RWPE2 (cell line): ENCODE measurements at regions not wholly inside any gene's neighbourhood (a gene's known extent, or its start where the extent isn't known, plus 50 kb on each side); places are given as distances from the start of the nearest gene placed in this dataset.

Source experiments
- ATAC-seq: fragments of 200-7000 bp; cut with Tn5 transposase; 3 replicates; pipeline ENCODE4 v1.9.1; 2021; ENCODE audit warnings: low read depth
- DNase-seq: peaks from one replicate; pipeline ENCODE4 v3.0.0-alpha.2; 2020; ENCODE audit warnings: low spot score
- H3K27ac ChIP-seq: fragments of 450-650 bp; 2 replicates; pipeline ENCODE4 v1.5.1; 2017; ENCODE audit warnings: mild to moderate bottlenecking; ENCODE audit not compliant: poor library complexity, severe bottlenecking
- H3K27me3 ChIP-seq: fragments of 250-450 bp; sonication (Bioruptor Pico); 2 replicates; pipeline ENCODE4 v1.5.1; 2021; ENCODE audit warnings: mild to moderate bottlenecking, moderate library complexity; ENCODE audit not compliant: insufficient read depth, poor library complexity, severe bottlenecking
- H3K36me3 ChIP-seq: fragments of 250-450 bp; sonication (Bioruptor Pico); 2 replicates; pipeline ENCODE4 v1.5.1; 2020; ENCODE audit warnings: low read depth, mild to moderate bottlenecking, moderate library complexity
- H3K4me1 ChIP-seq: fragments of 250-450 bp; sonication (Bioruptor Pico); 2 replicates; pipeline ENCODE4 v1.5.1; 2021; ENCODE audit warnings: mild to moderate bottlenecking, moderate library complexity; ENCODE audit not compliant: insufficient read depth, poor library complexity, severe bottlenecking
- H3K4me3 ChIP-seq: fragments of 250-450 bp; sonication (Bioruptor Pico); 2 replicates; pipeline ENCODE4 v1.5.1; 2021; ENCODE audit warnings: mild to moderate bottlenecking, moderate library complexity; ENCODE audit not compliant: severe bottlenecking
- H3K9me3 ChIP-seq: fragments of 250-450 bp; sonication (Bioruptor Pico); 2 replicates; pipeline ENCODE4 v1.5.1; 2021; ENCODE audit warnings: mild to moderate bottlenecking, moderate library complexity; ENCODE audit not compliant: severe bottlenecking
- TF ChIP-seq, protein P1 (sequence below): fragments of 450-650 bp; IDR thresholded peaks from one replicate; pipeline ENCODE4 v1.5.1; 2017; ENCODE audit warnings: mild to moderate bottlenecking, moderate library complexity; ENCODE audit not compliant: poor library complexity, severe bottlenecking

DNA sequence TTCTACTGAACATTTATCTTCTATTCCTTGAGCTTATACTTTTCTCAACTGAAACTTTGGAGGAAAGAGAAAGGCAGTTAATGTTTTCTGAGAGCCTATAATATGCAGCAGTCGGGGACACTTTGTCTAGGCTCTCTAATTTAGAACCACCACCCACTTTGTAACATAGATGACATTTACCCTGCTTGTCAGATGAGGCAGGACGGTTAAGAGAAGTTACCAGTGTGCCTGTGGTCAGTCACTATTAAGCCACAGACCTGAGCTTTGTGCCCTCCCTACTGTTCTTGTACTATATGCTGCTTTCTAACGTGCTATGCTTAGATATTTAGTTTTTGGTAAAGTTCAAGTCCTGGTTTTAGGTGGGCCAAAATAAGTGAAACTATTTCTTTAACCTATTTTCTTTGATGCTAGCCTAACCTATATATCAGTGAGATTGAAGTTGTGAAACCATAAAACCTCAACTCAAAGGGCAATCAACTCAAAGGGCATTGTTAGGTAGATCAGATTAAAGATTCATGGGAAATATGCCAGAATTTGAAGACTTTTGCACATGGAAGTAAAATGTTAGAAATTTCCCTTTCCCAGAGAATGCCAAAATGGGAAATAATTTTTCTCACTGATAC lies 156.5 kb upstream of the AGR3 start:
- Histone ChIP-seq H3K4me1 (peaks cover 28% of the 10 kb centered on the region), H3K9me3 (no peaks in the 10 kb centered on the region), H3K27ac (no peak overlapping the region), H3K4me3 (no peak overlapping the region), H3K27me3 (no peaks in the 10 kb centered on the region), H3K36me3 (no peaks in the 10 kb centered on the region)
- DNase-seq (no peak), ATAC-seq (no peak)
- TF ChIP-seq, protein P1, sequence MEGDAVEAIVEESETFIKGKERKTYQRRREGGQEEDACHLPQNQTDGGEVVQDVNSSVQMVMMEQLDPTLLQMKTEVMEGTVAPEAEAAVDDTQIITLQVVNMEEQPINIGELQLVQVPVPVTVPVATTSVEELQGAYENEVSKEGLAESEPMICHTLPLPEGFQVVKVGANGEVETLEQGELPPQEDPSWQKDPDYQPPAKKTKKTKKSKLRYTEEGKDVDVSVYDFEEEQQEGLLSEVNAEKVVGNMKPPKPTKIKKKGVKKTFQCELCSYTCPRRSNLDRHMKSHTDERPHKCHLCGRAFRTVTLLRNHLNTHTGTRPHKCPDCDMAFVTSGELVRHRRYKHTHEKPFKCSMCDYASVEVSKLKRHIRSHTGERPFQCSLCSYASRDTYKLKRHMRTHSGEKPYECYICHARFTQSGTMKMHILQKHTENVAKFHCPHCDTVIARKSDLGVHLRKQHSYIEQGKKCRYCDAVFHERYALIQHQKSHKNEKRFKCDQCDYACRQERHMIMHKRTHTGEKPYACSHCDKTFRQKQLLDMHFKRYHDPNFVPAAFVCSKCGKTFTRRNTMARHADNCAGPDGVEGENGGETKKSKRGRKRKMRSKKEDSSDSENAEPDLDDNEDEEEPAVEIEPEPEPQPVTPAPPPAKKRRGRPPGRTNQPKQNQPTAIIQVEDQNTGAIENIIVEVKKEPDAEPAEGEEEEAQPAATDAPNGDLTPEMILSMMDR = no peak

DNA sequence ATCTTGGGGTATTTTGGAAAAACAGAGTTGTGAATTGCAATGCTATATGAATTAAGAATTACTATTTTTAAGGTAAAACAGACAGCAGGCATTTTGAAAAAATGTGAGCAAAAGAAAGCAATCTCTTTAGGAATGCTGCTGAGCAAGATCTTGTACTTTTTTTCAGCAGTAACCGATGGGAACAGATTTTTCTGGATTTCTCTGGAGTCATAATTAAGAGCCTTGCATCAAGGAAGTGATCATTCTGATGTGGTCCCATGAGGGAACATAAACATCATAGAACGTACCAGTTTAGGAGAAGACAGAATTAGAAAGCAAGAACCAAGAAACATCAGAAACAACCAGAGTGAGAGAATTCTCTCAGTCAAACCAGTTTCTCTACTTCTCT lies 157.0 kb upstream of the AGR3 start:
- Histone ChIP-seq H3K4me1 (peaks cover 28% of the 10 kb centered on the region), H3K9me3 (no peaks in the 10 kb centered on the region), H3K27me3 (no peaks in the 10 kb centered on the region), H3K27ac (no peak overlapping the region), H3K4me3 (no peak overlapping the region), H3K36me3 (no peaks in the 10 kb centered on the region)
- TF ChIP-seq, protein P1 = no peak
- DNase-seq = no peak
- no peak for ATAC-seq

DNA sequence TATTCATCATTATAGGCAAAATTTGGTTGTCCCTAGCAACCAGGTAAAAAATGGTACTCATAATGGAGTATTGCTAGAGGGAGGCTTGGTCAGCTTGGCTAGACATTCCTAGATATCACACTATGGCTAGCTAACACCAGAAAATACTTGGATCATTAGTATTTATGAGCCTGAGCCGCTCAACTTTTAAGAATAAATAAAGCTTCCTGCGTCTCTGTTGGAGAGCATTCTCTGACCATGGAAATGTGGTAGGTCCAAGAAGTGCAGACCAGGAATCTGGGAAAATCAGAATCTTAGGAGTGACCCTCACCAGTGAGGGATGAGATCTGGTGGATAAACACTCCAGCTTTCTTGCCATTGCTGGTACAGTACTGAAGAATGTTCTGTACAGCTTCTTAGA lies 157.6 kb upstream of the AGR3 start:
- no peak overlapping the region for H3K27ac ChIP-seq
- H3K27me3 ChIP-seq = no peaks in the 10 kb centered on the region
- no peak overlapping the region for H3K4me3 ChIP-seq
- H3K4me1 ChIP-seq = peaks cover 28% of the 10 kb centered on the region
- DNase-seq (no peak), ATAC-seq (no peak)
- H3K36me3 ChIP-seq = no peaks in the 10 kb centered on the region
- TF ChIP-seq, protein P1 = no peak
- no peaks in the 10 kb centered on the region for H3K9me3 ChIP-seq

DNA sequence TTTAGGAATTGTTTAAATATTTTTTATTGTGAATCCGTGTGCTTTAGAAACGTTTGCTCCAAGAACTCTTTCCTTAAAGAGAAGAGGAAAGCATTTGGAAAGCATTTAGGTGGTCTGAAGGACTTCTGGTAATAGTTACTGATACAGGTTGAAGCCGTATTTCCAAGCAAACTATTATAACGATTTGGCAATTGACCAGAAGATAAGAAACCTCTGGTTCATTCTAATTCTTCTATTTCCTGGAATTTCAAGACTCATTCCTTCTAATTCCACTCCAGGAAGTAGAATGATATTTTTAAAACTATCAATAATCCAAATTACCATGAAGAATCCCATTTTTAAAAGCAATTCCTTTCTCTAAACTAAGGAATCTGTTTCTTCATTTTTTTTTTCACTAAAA lies 158.9 kb upstream of the AGR3 start:
- H3K36me3 ChIP-seq = no peaks in the 10 kb centered on the region
- ATAC-seq = no peak
- H3K27ac ChIP-seq = peak overlapping the region; percentile 71
- no peaks in the 10 kb centered on the region for H3K9me3 ChIP-seq
- DNase-seq = no peak
- TF ChIP-seq, protein P1 = no peak
- H3K4me1 ChIP-seq = peaks cover 28% of the 10 kb centered on the region
- no peaks in the 10 kb centered on the region for H3K27me3 ChIP-seq
- H3K4me3 ChIP-seq = no peak overlapping the region

DNA sequence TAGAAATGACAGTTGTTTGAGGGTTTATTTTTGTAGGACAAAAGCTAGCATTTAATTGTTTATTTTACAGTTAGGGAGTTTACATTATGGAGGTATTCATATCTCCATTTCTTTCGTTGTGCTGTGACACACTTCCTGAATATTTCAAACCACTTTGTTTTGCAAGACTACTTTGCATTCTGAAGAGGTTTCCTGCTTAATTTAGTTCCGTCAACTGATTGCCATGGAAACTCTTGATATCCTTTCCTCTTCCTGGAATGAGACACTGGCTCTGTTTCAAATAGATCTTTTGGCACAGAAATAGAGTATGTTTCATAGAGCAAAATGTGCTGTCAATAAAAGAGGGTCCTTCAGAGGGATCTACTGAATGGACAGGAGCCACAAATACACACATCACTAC lies 159.5 kb upstream of the AGR3 start:
- DNase-seq = no peak
- no peaks in the 10 kb centered on the region for H3K27me3 ChIP-seq
- no peak overlapping the region for H3K4me3 ChIP-seq
- no peaks in the 10 kb centered on the region for H3K36me3 ChIP-seq
- H3K27ac ChIP-seq = peak overlapping the region; percentile 71
- H3K9me3 ChIP-seq = no peaks in the 10 kb centered on the region
- ATAC-seq = peak; percentile 89
- H3K4me1 ChIP-seq = peaks cover 28% of the 10 kb centered on the region
- TF ChIP-seq, protein P1 = no peak
